OCI-LY1 (cell line): ENCODE measurements at regions not wholly inside any gene's neighbourhood (a gene's known extent, or its start where the extent isn't known, plus 50 kb on each side); places are given as distances from the start of the nearest gene placed in this dataset.

Experiments
- CTCF ChIP-seq: fragments of 200-600 bp; sonication (generic), shearing (Covaris generic); IDR thresholded peaks from 2 replicates; pipeline ENCODE4 v1.5.1; 2017; ENCODE audit warnings: mild to moderate bottlenecking, antibody characterized with exemption, low read length, moderate library complexity, mixed read lengths
- EZH2 ChIP-seq: fragments of 200-600 bp; sonication (generic), shearing (Covaris generic); IDR thresholded peaks from 2 replicates; pipeline ENCODE4 v1.8.0; 2017; ENCODE audit warnings: borderline replicate concordance, mixed run types, mild to moderate bottlenecking, antibody characterized with exemption, low read length, moderate library complexity, mixed read lengths

DNA sequence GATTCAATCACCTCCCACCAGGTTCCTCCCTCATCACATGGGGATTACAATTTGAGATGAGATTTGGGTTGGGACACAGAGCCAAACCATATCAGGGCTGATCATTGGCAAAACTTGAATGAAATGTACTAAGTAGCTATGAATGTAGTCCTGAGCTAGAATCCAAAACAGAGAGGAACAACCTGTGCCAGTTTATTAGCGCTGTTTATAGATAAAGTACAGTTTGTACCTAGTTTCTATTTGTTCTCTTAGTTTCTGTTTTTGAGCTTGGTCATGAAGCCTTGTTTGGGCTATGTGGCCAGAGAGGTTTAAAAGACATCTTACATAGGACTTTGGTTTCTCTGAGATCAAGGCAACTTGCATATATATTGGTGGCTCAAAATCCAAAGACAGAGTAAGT is 66.9 kb upstream of the INPP4B start:
- no peak for TF ChIP-seq CTCF
- TF ChIP-seq EZH2 = no peak
